ENCODE measurements at regions not wholly inside any gene's neighbourhood (a gene's known extent, or its start where the extent isn't known, plus 50 kb on each side); places are given as distances from the start of the nearest gene placed in this dataset.

GRCh38 chr13:111506621-111507020 is 186.2 kb downstream of the TEX29 start:
- no peaks in the 10 kb centered on the region for H3K79me2 ChIP-seq (replicated peaks; ENCODE audit: insufficient read depth, low read length)
- H3F3A ChIP-seq (ENCODE audit: insufficient read depth, low read length, poor library complexity, severe bottlenecking) = no peaks in the 10 kb centered on the region
- H3K4me3 ChIP-seq (ENCODE audit: low read length) = no peak overlapping the region
- TF ChIP-seq, protein P1, sequence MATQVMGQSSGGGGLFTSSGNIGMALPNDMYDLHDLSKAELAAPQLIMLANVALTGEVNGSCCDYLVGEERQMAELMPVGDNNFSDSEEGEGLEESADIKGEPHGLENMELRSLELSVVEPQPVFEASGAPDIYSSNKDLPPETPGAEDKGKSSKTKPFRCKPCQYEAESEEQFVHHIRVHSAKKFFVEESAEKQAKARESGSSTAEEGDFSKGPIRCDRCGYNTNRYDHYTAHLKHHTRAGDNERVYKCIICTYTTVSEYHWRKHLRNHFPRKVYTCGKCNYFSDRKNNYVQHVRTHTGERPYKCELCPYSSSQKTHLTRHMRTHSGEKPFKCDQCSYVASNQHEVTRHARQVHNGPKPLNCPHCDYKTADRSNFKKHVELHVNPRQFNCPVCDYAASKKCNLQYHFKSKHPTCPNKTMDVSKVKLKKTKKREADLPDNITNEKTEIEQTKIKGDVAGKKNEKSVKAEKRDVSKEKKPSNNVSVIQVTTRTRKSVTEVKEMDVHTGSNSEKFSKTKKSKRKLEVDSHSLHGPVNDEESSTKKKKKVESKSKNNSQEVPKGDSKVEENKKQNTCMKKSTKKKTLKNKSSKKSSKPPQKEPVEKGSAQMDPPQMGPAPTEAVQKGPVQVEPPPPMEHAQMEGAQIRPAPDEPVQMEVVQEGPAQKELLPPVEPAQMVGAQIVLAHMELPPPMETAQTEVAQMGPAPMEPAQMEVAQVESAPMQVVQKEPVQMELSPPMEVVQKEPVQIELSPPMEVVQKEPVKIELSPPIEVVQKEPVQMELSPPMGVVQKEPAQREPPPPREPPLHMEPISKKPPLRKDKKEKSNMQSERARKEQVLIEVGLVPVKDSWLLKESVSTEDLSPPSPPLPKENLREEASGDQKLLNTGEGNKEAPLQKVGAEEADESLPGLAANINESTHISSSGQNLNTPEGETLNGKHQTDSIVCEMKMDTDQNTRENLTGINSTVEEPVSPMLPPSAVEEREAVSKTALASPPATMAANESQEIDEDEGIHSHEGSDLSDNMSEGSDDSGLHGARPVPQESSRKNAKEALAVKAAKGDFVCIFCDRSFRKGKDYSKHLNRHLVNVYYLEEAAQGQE (IDR thresholded peaks at IDR 0.05; ENCODE audit: borderline replicate concordance) = no peak
- TF ChIP-seq EZH2 (IDR thresholded peaks at IDR 0.05; ENCODE audit: borderline replicate concordance, insufficient read depth, low read length, poor library complexity, severe bottlenecking) (no peak), SMC3 (conservative IDR thresholded peaks at IDR 0.05; ENCODE audit: poor library complexity) (no peak), TAF1 (IDR thresholded peaks at IDR 0.05; ENCODE audit: low read depth) (no peak), POLR2AphosphoS5 (IDR thresholded peaks at IDR 0.05) (no peak), RAD21 (conservative IDR thresholded peaks at IDR 0.05) (no peak), MXI1 (conservative IDR thresholded peaks at IDR 0.05; ENCODE audit: poor library complexity, severe bottlenecking) (no peak), EP300 (conservative IDR thresholded peaks at IDR 0.05; ENCODE audit: poor library complexity, severe bottlenecking) (no peak), CTCF (IDR thresholded peaks at IDR 0.05; ENCODE audit: poor library complexity, severe bottlenecking) (no peak)
- no peaks in the 10 kb centered on the region for H3K27me3 ChIP-seq (ENCODE audit: insufficient read depth, low read depth, low read length)
- no peak overlapping the region for H3K9ac ChIP-seq (ENCODE audit: low read length)
- no peaks in the 10 kb centered on the region for H3K9me2 ChIP-seq (ENCODE audit: insufficient read depth, low read length)
- no peaks in the 10 kb centered on the region for H3K36me3 ChIP-seq (ENCODE audit: insufficient read depth, low read length)
- H4K20me1 ChIP-seq (ENCODE audit: insufficient read depth) = no peaks in the 10 kb centered on the region
- no peak overlapping the region for H2AFZ ChIP-seq (ENCODE audit: low read depth, low read length)
- H3K27ac ChIP-seq (ENCODE audit: low read length) = no peak overlapping the region
- no peak overlapping the region for H3K4me2 ChIP-seq (ENCODE audit: low read length)
- H3K9me3 ChIP-seq (ENCODE audit: low read length) = no peaks in the 10 kb centered on the region

- H3K79me2 ChIP-seq (replicated peaks; ENCODE audit: insufficient read depth, low read length) = no peaks in the 10 kb centered on the region
- no peak overlapping the region for H3K4me2 ChIP-seq (ENCODE audit: low read length)
- TF ChIP-seq RAD21 (conservative IDR thresholded peaks at IDR 0.05) = no peak
- TF ChIP-seq MXI1 (conservative IDR thresholded peaks at IDR 0.05; ENCODE audit: poor library complexity, severe bottlenecking) = no peak
- TF ChIP-seq EP300 (conservative IDR thresholded peaks at IDR 0.05; ENCODE audit: poor library complexity, severe bottlenecking) = no peak
- TF ChIP-seq EZH2 (IDR thresholded peaks at IDR 0.05; ENCODE audit: borderline replicate concordance, insufficient read depth, low read length, poor library complexity, severe bottlenecking) = no peak
- no peak for TF ChIP-seq TAF1 (IDR thresholded peaks at IDR 0.05; ENCODE audit: low read depth)
- TF ChIP-seq, protein P1 (IDR thresholded peaks at IDR 0.05; ENCODE audit: borderline replicate concordance) = no peak
- TF ChIP-seq SMC3 (conservative IDR thresholded peaks at IDR 0.05; ENCODE audit: poor library complexity) = no peak
- TF ChIP-seq CTCF (IDR thresholded peaks at IDR 0.05; ENCODE audit: poor library complexity, severe bottlenecking) = no peak
- TF ChIP-seq POLR2AphosphoS5 (IDR thresholded peaks at IDR 0.05) = no peak
- no peaks in the 10 kb centered on the region for H3K9me2 ChIP-seq (ENCODE audit: insufficient read depth, low read length)
- no peaks in the 10 kb centered on the region for H3K27me3 ChIP-seq (ENCODE audit: insufficient read depth, low read depth, low read length)
- no peaks in the 10 kb centered on the region for H3K9me3 ChIP-seq (ENCODE audit: low read length)
- no peak overlapping the region for H2AFZ ChIP-seq (ENCODE audit: low read depth, low read length)
- no peaks in the 10 kb centered on the region for H4K20me1 ChIP-seq (ENCODE audit: insufficient read depth)
- H3F3A ChIP-seq (ENCODE audit: insufficient read depth, low read length, poor library complexity, severe bottlenecking) = no peaks in the 10 kb centered on the region
- no peak overlapping the region for H3K27ac ChIP-seq (ENCODE audit: low read length)
- no peak overlapping the region for H3K4me3 ChIP-seq (ENCODE audit: low read length)
- H3K9ac ChIP-seq (ENCODE audit: low read length) = no peak overlapping the region
- no peaks in the 10 kb centered on the region for H3K36me3 ChIP-seq (ENCODE audit: insufficient read depth, low read length)
These were observed 187.9 kb downstream of the TEX29 start for GRCh38 chr13:111508164-111508870.
